Peyer's patch (tissue), 4 donors: ENCODE measurements at regions not wholly inside any gene's neighbourhood (a gene's known extent, or its start where the extent isn't known, plus 50 kb on each side); places are given as distances from the start of the nearest gene placed in this dataset.

Experiments
- DNase-seq, 3 donors: peaks; one replicate each; pipeline ENCODE4 v3.0.0-alpha.2; 2017 to 2019
- H3K27ac ChIP-seq, 4 donors: fragments of 200-600 bp; sonication (generic); one replicate each; pipeline ENCODE4 v1.5.1; 2016 to 2019
- H3K27me3 ChIP-seq, 2 donors: fragments of 200-600 bp; sonication (generic); one replicate each; pipeline ENCODE4 v1.5.1; 2019
- H3K36me3 ChIP-seq, 3 donors: fragments of 200-600 bp; sonication (generic); one replicate each; pipeline ENCODE4 v1.5.1; 2016 to 2019
- H3K4me1 ChIP-seq, 4 donors: fragments of 200-600 bp; sonication (generic); one replicate each; pipeline ENCODE4 v1.5.1; 2016 to 2019
- H3K4me3 ChIP-seq, 4 donors: fragments of 200-600 bp; sonication (generic); 1 replicate in 3 of 4; 2 replicates in 1 of 4; pipeline ENCODE4 v1.5.1; 2016 to 2019; ENCODE audit warnings: mild to moderate bottlenecking in 1 of 4
- H3K9me3 ChIP-seq, 4 donors: fragments of 200-600 bp; sonication (generic); one replicate each; pipeline ENCODE4 v1.5.1; 2016 to 2019; ENCODE audit warnings: mild to moderate bottlenecking in 1 of 4
- CTCF ChIP-seq, 6 experiments: fragments of 450-650 bp in 4 of 6; fragments of 200-600 bp in 2 of 6; sonication (generic) in 1 of 6; IDR thresholded peaks; one replicate each; pipeline ENCODE4 v1.5.1; 2017 to 2019; ENCODE audit warnings: antibody characterized with exemption in 6 of 6, mild to moderate bottlenecking in 3 of 6, moderate library complexity in 1 of 6
- POLR2A ChIP-seq, 2 donors: fragments of 450-650 bp; IDR thresholded peaks; one replicate each; pipeline ENCODE4 v1.5.1; 2017; ENCODE audit warnings: antibody characterized with exemption in 2 of 2, mild to moderate bottlenecking in 2 of 2, moderate library complexity in 2 of 2

DNA sequence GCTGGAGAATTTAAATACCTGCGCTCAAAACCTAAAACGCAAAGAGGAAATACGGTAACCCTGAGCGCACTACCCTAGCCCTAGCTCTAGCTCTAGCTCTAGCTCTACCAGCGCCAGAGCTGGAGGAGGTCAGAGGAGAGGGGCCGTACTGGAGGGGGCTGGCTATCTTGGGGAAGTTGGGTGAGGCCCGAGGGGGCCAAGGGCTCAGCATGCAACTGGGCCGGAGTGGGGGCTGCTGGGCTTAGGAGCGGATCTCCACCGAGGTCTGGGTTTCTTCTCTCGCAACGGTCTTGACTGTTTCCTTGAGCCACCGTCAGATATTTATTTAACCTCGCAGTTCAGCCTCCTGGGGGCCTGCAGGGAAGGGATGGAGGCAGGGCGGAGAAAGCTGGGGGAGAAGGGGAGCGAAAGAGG lies 91.0 kb downstream of the NCR2 start:
- Histone ChIP-seq H3K27ac (peak overlapping the region in 1 of 4 donors; percentile 82), H3K4me1 (peaks cover 5 to 22% (median 12%) of the 10 kb centered on the region in 4 donors), H3K4me3 (peak overlapping the region in 1 of 4 donors; percentile 71), H3K27me3 (no peaks in the 10 kb centered on the region), H3K36me3 (no peaks in the 10 kb centered on the region), H3K9me3 (no peaks in the 10 kb centered on the region)
- peak in 1 of 3 donors; percentile 30 for DNase-seq
- no peak for TF ChIP-seq CTCF (IDR thresholded peaks at IDR 0.05)
- TF ChIP-seq POLR2A (IDR thresholded peaks at IDR 0.05), result no peak

DNA sequence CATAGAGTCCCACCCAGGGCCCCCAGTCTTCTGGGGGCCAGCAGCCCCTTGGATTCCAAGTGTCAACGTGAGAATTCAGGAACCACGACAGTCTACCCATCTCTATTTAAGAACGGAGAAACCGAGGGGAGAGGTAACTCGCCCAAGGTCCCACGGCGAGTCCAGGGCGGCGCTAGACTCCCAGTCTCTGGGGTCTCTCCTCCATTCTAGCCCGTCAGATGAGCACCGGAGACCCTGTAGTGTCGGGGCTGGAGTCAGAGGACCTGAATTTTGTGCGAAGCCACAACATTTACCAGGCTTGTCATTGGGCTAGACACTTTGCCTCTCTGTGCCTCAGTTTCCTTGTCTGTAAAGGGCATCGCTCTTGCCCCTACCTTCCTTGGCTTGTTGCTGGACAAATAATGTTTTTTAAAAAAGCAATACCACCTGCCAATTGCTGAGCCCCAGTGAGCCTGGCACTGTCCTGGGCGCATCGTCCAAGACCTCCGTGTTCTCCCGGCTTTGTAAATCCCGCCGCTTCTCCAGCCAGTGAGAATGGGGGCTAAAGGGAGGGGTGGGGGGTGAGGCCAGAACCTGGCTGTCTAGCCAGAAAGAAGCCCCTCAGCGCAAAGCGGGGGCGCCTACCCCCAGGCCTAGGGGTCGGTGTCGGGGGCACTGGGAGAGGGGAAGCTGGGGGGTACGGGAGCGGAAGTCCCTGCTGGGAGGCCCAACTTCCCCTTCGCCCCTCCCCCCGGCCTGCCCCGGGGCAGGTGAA lies 91.7 kb downstream of the NCR2 start:
- no peaks in the 10 kb centered on the region for H3K36me3 ChIP-seq
- H3K4me3 ChIP-seq, result peak overlapping the region; percentile 38 to 71 (median 59)
- no peaks in the 10 kb centered on the region for H3K27me3 ChIP-seq
- DNase-seq, result peak in 2 of 3 donors; percentile 76 to 81
- peak overlapping the region in 3 of 4 donors; percentile 63 to 82 (median 73) for H3K27ac ChIP-seq
- H3K9me3 ChIP-seq, result no peaks in the 10 kb centered on the region
- peaks cover 5 to 28% (median 12%) of the 10 kb centered on the region in 4 donors for H3K4me1 ChIP-seq
- TF ChIP-seq POLR2A (IDR thresholded peaks at IDR 0.05) (no peak), CTCF (IDR thresholded peaks at IDR 0.05) (no peak)

GRCh38 chr6:41427642-41428335 lies 92.4 kb downstream of the NCR2 start:
- no peak for TF ChIP-seq POLR2A (IDR thresholded peaks at IDR 0.05)
- TF ChIP-seq CTCF (IDR thresholded peaks at IDR 0.05), result peak in 4 of 6 experiments; percentile 29 to 57 (median 48)
- peak; percentile 33 to 79 (median 69) for DNase-seq

GRCh38 chr6:41428336-41428995 lies 93.1 kb downstream of the NCR2 start:
- no peak for DNase-seq
- Histone ChIP-seq H3K4me1 (peaks cover 5 to 35% (median 12%) of the 10 kb centered on the region in 4 donors), H3K9me3 (no peaks in the 10 kb centered on the region), H3K36me3 (no peaks in the 10 kb centered on the region), H3K27me3 (no peaks in the 10 kb centered on the region), H3K27ac (peak overlapping the region; percentile 63 to 82 (median 70)), H3K4me3 (peak overlapping the region; percentile 38 to 71 (median 59))
- TF ChIP-seq POLR2A (IDR thresholded peaks at IDR 0.05), result no peak
- no peak for TF ChIP-seq CTCF (IDR thresholded peaks at IDR 0.05)

More at GRCh38 chr6:41427642-41428335, 92.4 kb downstream of the NCR2 start:
- H3K4me1 ChIP-seq, result peaks cover 5 to 35% (median 12%) of the 10 kb centered on the region in 4 donors
- H3K27me3 ChIP-seq, result no peaks in the 10 kb centered on the region
- H3K36me3 ChIP-seq, result no peaks in the 10 kb centered on the region
- peak overlapping the region; percentile 38 to 71 (median 59) for H3K4me3 ChIP-seq
- H3K27ac ChIP-seq, result peak overlapping the region; percentile 63 to 82 (median 70)
- no peaks in the 10 kb centered on the region for H3K9me3 ChIP-seq

DNA sequence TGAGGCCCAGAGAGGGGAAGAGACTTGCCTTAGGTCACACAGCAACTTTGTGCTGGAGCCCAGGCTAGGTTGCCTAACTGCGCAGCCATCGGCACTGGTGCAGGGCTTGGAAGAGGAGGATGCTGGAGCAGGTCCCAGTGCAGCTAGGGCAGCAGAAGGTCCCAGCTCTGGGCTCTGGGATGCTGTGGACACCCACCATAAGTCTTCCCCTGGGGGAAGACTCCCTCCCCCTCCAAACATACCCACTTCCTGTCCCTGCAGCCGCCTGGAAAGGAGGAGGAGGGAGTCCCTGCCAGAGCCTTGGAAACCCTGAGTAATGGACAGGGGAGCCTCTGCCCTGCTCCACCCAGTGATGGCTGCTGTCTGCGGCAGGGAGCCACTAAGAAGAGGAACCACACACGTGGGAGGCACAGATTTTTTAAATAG lies 93.6 kb downstream of the NCR2 start:
- Histone ChIP-seq H3K27ac (peak overlapping the region in 2 of 4 donors; percentile 66 to 82), H3K4me3 (no peak overlapping the region), H3K9me3 (no peaks in the 10 kb centered on the region), H3K36me3 (no peaks in the 10 kb centered on the region), H3K4me1 (peaks cover 5 to 35% (median 12%) of the 10 kb centered on the region in 4 donors), H3K27me3 (no peaks in the 10 kb centered on the region)
- no peak for TF ChIP-seq POLR2A (IDR thresholded peaks at IDR 0.05)
- peak in 2 of 3 donors; percentile 30 to 43 for DNase-seq
